SK-N-SH (cell line): ENCODE measurements at regions not wholly inside any gene's neighbourhood (a gene's known extent, or its start where the extent isn't known, plus 50 kb on each side); places are given as distances from the start of the nearest gene placed in this dataset.

Experiments used
- EP300 ChIP-seq, 2 experiments: IDR thresholded peaks; 2 replicates each; pipeline versions ENCODE4 v1.4.0 to v1.6.1; 2012; ENCODE audit warnings: borderline replicate concordance in 1 of 2, low read depth in 1 of 2, low read length in 1 of 2
- EZH2phosphoT487 ChIP-seq: fragments of 200-600 bp; sonication (generic); IDR thresholded peaks from 2 replicates; pipeline ENCODE4 v1.6.1; 2017; ENCODE audit warnings: low read depth, mixed run types, mild to moderate bottlenecking, antibody characterized with exemption, moderate library complexity, borderline replicate concordance
- GATA2 ChIP-seq: sonication (generic); formaldehyde crosslinking; IDR thresholded peaks from 2 replicates; pipeline ENCODE4 v1.5.0; 2020; ENCODE audit warnings: mild to moderate bottlenecking, missing genetic modification reagents
- MXI1 ChIP-seq: IDR thresholded peaks from 2 replicates; pipeline ENCODE4 v1.6.1; 2012; ENCODE audit warnings: mild to moderate bottlenecking, low read depth, low read length, improper control_type of control experiment
- RAD21 ChIP-seq: IDR thresholded peaks from 2 replicates; pipeline ENCODE4 v1.6.1; 2012; ENCODE audit warnings: mild to moderate bottlenecking, low read length
- RCOR1 ChIP-seq: fragments of 150-350 bp; IDR thresholded peaks from 2 replicates; pipeline ENCODE4 v1.6.1; 2017; ENCODE audit warnings: antibody characterized with exemption, low read length
- TAF1 ChIP-seq: IDR thresholded peaks from 2 replicates; pipeline ENCODE4 v1.6.1; 2012; ENCODE audit warnings: low read depth, mild to moderate bottlenecking, low read length, moderate library complexity, borderline replicate concordance
- TF ChIP-seq, protein P1 (sequence below): fragments of 200-600 bp; sonication (generic); IDR thresholded peaks from 2 replicates; pipeline ENCODE4 v1.6.1; 2017; ENCODE audit warnings: antibody characterized with exemption, mild to moderate bottlenecking, moderate library complexity

DNA sequence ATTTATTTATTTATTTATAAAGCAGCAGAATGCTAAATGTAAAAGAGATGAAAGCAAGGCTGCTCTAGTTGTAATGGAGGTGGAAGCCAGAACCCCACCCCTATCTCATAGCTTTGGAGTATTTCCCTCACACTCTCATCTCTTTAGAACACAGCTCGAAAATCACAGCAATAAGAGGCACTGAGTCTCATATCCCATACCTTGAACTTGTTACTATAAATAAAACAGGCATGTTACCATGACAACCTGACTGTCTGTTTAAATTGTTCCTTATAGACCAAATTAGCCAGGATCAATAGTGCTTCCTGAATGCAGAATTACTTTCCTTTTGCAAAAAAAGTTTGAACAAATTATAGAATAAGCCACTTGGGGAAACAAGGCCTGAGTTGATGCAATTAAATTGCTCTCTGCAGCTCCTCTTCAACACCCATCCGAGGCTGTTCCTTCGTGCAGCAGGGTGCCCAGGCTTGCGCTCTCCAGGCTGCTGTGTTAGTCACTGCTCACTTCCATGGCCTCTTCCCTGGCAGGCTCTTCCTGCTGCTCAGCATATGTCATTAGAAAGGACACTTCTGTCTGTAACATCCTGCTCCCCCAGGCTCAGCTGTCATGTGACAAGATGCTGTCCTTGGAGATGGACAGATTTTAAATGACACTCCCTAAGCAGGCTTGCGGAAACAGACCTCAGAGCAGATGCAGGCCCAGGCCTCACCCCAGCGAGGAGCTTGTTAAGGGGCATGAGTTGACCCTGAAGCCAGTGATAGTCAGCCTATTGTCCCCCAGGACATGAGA lies 120.2 kb downstream of the CARTPT start:
- TF ChIP-seq, protein P1, sequence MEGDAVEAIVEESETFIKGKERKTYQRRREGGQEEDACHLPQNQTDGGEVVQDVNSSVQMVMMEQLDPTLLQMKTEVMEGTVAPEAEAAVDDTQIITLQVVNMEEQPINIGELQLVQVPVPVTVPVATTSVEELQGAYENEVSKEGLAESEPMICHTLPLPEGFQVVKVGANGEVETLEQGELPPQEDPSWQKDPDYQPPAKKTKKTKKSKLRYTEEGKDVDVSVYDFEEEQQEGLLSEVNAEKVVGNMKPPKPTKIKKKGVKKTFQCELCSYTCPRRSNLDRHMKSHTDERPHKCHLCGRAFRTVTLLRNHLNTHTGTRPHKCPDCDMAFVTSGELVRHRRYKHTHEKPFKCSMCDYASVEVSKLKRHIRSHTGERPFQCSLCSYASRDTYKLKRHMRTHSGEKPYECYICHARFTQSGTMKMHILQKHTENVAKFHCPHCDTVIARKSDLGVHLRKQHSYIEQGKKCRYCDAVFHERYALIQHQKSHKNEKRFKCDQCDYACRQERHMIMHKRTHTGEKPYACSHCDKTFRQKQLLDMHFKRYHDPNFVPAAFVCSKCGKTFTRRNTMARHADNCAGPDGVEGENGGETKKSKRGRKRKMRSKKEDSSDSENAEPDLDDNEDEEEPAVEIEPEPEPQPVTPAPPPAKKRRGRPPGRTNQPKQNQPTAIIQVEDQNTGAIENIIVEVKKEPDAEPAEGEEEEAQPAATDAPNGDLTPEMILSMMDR = no peak
- TF ChIP-seq RAD21 (no peak), MXI1 (no peak; the same call in 1 of the 2 replicates), TAF1 (no peak), RCOR1 (no peak), EZH2phosphoT487 (no peak), EP300 (IDR thresholded peaks at IDR 0.05; ENCODE audit: borderline replicate concordance in 1 of 2, low read depth in 1 of 2, low read length in 1 of 2) (no peak), GATA2 (no peak)
